Muscle of back (tissue), 3 donors: ENCODE measurements at regions not wholly inside any gene's neighbourhood (a gene's known extent, or its start where the extent isn't known, plus 50 kb on each side); places are given as distances from the start of the nearest gene placed in this dataset.

Experiments used
- DNase-seq, 3 donors: peaks; one replicate each; pipeline versions ENCODE4 v3.0.0 to v3.0.0-alpha.2; 2013

DNA sequence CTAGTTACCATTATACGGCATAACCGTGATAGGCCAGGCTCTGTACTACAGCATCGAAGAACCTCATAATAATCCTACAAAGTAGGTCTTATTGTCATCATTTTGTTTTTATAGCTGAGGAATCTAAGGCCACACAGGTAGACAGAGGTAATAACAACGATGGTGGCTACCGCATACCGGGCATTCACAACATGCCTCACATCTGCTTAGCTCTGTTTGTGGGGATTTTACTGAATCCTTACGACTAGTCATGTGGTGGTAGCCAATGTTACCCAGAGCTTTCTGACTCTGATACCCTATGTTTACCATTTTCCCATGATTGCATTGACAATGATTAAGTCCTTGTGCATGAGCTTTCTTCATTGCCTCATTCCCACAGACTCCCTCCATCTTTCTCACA lies 269.4 kb downstream of the TCF7L2 start:
- DNase-seq, result no peak

DNA sequence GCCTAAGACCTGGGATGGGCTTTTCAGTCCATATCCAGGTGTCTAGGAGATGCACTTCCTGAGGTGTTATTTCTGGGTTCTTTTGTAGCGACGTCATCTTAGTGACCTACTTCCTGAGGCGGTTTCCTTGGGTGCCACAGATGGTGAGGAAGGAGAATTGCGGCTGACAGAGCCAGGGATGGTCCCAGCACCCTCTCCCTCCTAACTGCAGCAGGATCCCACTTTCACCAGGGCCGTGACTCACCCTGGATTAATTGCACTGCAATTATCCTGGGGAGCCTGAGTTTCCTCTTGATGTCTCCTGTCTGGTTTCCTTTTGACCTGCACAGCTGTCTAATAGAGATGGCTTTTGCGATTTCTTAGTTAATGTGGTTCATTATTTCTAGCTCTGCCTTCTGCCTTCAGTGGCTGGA lies 271.7 kb downstream of the TCF7L2 start:
- peak in 1 of 3 donors; percentile 43 for DNase-seq

DNA sequence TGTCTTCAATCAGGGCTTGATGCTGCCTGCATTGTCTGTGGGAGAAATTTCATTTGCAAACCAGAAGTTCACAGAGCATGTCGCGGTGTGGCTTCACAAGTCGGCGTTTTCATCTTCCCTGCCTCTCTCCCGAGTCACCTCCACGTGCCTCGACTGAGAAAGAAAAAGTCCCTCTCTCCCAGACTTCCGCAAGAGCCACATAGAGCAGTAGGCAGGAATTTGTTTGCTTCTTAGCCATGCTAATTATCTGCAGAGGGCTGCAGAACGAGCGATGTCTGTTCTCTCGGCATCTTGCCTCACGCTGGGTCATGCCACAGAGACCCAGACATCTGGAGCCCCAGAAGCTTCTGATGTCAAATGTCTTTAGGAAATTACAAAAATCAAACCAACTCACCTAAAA lies 272.2 kb downstream of the TCF7L2 start:
- no peak for DNase-seq

DNA sequence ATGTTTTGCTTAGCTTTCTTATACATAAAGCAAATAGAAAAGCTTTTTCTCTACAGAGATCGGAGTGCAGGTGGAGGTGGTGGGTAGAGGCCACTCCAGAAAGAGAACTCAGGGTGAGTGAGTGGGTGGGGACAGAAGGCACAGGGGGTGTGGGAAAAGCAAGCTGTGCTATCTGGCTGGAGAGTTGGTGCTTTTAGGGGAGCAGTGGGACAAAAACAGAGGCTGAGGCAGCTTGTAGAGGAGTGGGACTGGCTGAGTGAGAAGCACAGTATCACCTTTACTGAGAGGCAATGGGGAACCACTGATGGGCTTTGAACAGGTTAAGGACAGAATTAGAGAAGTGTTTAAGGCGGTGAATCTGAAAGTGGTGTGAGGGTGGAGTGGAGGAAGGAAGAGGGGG lies 275.3 kb downstream of the TCF7L2 start:
- DNase-seq, result no peak

GRCh38 chr10:113225903-113226302 lies 275.9 kb downstream of the TCF7L2 start:
- no peak for DNase-seq

DNA sequence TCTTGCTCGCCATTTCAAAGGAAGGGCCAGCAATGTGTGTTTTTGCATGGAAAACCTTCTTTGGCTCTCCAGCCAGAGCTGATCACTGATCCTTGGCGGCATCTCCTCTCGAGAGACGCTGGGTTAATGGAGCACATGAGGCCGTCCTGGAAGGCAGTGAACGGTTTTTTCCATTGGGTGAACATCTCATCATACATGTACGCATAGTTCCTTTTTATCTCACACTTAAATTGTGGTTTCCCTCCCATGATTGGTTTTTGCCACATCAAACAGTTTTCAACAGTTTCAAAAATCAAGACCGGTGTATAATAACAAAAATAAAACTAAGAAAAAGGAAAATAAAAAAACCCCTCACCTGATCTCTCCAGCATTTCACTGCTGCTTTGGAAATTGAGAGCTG lies 276.4 kb downstream of the TCF7L2 start:
- peak in 2 of 3 donors; percentile 66 to 75 for DNase-seq

GRCh38 chr10:113226831-113227445 lies 276.9 kb downstream of the TCF7L2 start:
- peak in 2 of 3 donors; percentile 32 to 57 for DNase-seq

- peak in 1 of 3 donors; percentile 44 for DNase-seq
Observed at GRCh38 chr10:113228530-113228929, 278.5 kb downstream of the TCF7L2 start.

- peak; percentile 64 to 94 (median 88) for DNase-seq
Observed at GRCh38 chr10:113230011-113230610, 280.1 kb downstream of the TCF7L2 start.

- peak in 1 of 3 donors; percentile 26 for DNase-seq
Observed at GRCh38 chr10:113232928-113233511, 283.0 kb downstream of the TCF7L2 start.

DNA sequence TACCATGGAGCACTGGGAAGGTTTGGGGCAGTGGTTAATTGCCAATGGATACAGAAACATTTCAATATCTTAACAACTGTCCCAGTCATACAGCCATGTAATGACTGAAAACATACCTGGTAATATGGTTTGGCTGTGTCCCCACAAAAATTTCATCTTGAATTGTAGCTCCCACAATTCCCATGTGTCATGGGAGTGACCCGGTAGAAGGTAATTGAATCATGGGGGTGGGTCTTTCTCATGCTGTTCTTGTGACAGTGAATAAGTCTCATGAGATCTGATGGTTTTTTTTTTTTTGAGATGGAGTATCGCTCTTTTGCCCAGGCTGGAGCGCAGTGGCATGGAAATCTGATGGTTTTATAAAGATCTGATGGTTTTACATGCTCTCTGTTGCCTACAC lies 284.4 kb downstream of the TCF7L2 start:
- no peak for DNase-seq

- DNase-seq, result no peak
Observed at GRCh38 chr10:113235508-113235907, 285.5 kb downstream of the TCF7L2 start.

- DNase-seq, result no peak
Observed at GRCh38 chr10:113236998-113237397, 287.0 kb downstream of the TCF7L2 start.

DNA sequence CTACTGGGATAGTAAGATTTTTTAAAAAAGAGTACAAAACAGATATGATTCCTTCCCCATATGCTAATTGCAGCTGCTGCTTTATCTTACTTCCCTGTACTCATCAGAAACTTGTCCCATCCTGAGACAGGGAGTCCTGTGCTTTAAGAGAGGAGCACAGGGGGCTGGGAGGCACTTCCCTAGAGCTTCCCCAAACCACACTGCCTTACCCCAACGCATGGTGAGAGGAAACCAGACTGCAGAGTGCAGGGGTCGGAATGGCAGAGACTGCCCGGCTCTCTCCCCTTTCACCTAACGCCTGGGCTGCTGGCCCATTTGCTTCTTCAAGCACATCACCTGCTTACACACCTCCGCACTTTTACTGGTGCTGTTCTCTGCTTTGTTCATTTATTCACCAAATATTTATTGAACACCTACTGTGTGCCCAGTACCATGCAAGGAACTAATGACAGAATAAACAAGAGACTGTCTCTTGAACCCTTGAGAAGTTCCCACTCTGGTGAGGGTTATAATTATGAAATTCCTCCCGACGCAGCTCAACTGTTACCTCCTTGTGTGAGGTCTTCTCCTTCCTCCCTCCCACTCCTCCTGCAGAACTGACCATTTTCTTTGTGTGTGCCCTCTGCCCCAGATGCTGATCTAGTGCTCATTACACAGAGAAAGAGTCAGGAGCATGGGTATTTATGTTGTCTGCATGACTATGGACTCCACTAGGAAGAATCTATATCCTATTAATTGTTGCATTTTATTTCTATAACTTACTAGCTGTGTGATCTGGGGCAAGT lies 289.7 kb downstream of the TCF7L2 start:
- DNase-seq, result no peak

DNA sequence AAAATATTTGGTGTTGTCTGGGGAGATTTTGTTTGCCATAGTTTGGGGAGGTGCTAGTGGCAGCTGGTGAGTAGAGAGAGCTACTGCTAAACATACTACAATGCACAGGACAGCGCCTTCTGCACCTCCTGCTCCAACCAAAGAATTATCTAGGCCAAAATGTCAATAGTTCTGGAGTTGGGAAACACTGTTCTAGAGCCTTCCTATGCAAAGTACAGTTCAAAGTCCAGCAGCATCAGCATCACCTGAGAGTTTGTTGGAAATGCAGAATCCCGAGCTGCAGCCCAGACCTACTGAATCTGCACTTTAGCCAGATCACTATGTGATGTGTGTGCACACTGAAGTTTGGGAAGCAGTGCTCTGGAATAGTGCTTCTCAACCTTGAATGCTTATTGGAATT lies 290.7 kb downstream of the TCF7L2 start:
- DNase-seq, result no peak

GRCh38 chr10:113241599-113242360 lies 291.7 kb downstream of the TCF7L2 start:
- DNase-seq, result peak in 1 of 3 donors; percentile 65

GRCh38 chr10:113243311-113243710 lies 293.3 kb downstream of the TCF7L2 start:
- no peak for DNase-seq

DNA sequence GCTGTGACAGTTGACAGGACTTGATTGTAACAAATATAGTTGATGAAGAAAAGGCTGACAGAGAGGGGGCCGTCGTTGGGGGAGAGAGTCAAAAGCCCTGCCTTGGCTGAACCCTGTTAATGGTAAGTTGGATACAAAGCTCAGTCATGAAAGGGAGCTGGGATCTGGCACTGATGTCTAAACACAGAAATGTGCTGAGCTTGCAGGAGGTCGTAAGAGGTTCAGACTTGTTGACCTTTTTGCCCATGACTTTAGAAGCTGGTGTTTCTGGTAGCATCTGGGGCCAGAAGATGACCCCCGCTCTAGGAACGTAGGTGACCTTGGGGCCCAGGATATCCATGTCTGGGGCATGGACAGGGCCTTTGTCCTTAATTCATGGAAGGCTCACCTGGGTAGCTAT lies 294.7 kb downstream of the TCF7L2 start:
- DNase-seq, result no peak

GRCh38 chr10:113245286-113245685 lies 295.2 kb downstream of the TCF7L2 start:
- DNase-seq, result no peak

DNA sequence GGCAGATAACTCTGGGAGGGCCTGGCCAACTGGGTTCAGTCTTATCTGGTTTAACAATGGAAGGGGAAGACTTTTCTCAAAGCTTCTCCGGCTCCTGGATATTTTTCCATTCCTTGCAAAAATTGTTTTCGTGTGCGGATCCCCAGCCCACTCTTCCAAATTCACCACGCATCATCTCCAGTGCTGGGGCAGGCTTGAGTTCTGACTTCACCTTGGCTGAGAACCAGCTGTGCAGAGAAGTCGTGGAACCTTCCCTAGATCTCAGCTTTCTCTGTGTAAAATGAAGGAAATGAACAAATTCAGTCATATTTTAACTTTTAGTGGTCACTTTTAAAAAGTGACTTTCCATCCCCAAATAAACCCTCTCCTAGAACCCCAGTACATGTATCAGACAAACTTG lies 297.0 kb downstream of the TCF7L2 start:
- peak in 1 of 3 donors; percentile 34 for DNase-seq

DNA sequence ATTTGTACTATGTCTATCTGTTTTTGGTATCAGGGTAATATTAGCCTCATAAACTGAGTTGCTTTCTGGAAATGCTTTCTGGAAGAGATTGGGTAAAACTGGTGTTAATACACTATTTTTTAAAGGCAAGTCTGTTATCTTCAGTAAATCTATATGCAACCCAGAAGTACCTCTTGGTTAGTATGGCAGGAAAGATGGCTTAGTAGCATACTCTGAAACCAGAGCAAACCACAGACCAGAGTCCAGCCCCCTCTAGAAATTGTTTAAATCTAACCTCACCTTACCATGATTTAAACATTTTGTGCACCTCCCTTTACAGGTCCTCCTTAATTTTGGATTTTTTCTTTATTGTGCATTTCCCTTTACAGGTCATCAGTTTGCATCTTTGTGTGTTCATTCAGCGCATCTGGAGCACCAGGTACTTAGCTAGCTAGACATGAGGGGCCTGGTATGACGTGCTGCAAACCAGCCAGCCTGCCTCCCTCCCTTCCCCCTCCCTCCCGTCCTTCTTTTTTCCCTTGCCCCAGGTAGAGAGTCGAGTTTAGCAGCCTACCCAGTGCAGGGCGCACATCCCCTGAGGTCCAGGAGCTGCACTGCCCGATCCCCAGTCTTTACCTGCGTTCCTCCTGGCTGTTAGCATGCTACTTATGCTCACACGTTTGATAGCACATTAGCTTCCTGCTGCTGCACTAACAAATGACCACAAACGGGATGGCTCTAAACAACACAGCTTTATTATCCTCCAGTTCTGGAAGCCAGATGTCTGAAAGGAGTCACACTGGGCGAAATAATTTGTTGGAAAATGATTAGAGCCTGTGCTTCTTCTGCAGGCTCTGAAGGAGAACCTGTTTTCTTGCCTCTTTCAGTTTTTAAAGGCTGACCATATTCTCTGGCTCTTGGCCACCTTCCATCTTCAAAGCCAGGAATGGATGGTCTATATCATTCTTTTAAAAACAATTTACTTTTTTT lies 299.9 kb upstream of the HABP2 start:
- DNase-seq, result peak in 1 of 3 donors; percentile 34
